ENCODE measurements at regions not wholly inside any gene's neighbourhood (a gene's known extent, or its start where the extent isn't known, plus 50 kb on each side); places are given as distances from the start of the nearest gene placed in this dataset.
"Not testable (repeated sequence)": the region's sequence is repeated elsewhere in the genome, so short reads cannot be mapped to it uniquely, and the experiment has no call there.

GRCh38 chr2:130264046-130264445, 65.8 kb upstream of the TUBA3E start:
- Mint-ChIP-seq H3K36me3 (no peaks in the 10 kb centered on the region), H3K4me3 (no peak overlapping the region), H3K9me3 (peaks cover 0 to 4% (median 0%) of the 10 kb centered on the region in 9 donors), H3K27me3 (peaks cover 2 to 30% (median 15%) of the 10 kb centered on the region in 5 donors), H3K4me1 (no peaks in the 10 kb centered on the region), H3K27ac (no peak overlapping the region)
- POLR2A ChIA-PET = no interaction called here
- DNase-seq = no peak
- no peak for ATAC-seq

GRCh38 chr2:130263606-130264005, 65.4 kb upstream of the TUBA3E start:
- Mint-ChIP-seq H3K36me3 (no peaks in the 10 kb centered on the region), H3K27me3 (peaks cover 2 to 34% (median 19%) of the 10 kb centered on the region in 5 donors), H3K27ac (no peak overlapping the region), H3K9me3 (peaks cover 0 to 4% (median 0%) of the 10 kb centered on the region in 9 donors), H3K4me1 (no peaks in the 10 kb centered on the region), H3K4me3 (no peak overlapping the region)
- DNase-seq (no peak), ATAC-seq (no peak)
- POLR2A ChIA-PET = no interaction called here

GRCh38 chr2:130261970-130262760, 63.9 kb upstream of the TUBA3E start:
- no peak overlapping the region for H3K4me3 Mint-ChIP-seq
- DNase-seq = no peak

GRCh38 chr2:130261099-130261498, 62.9 kb upstream of the TUBA3E start:
- ATAC-seq (no peak), DNase-seq (no peak)
- H3K36me3 Mint-ChIP-seq = no peaks in the 10 kb centered on the region
- H3K9me3 Mint-ChIP-seq = no peaks in the 10 kb centered on the region
- H3K27me3 Mint-ChIP-seq = peaks cover 6 to 25% (median 13%) of the 10 kb centered on the region in 5 donors
- H3K4me3 Mint-ChIP-seq = no peak overlapping the region
- POLR2A ChIA-PET = no interaction called here
- no peaks in the 10 kb centered on the region for H3K4me1 Mint-ChIP-seq
- no peak overlapping the region for H3K27ac Mint-ChIP-seq

More at GRCh38 chr2:130261970-130262760, 63.9 kb upstream of the TUBA3E start:
- ATAC-seq = no peak
- H3K36me3 Mint-ChIP-seq = no peaks in the 10 kb centered on the region
- peaks cover 0 to 2% (median 0%) of the 10 kb centered on the region in 9 donors for H3K9me3 Mint-ChIP-seq
- H3K27ac Mint-ChIP-seq = no peak overlapping the region
- H3K27me3 Mint-ChIP-seq = peaks cover 6 to 31% (median 15%) of the 10 kb centered on the region in 5 donors
- H3K4me1 Mint-ChIP-seq = no peaks in the 10 kb centered on the region
- POLR2A ChIA-PET = no interaction called here

- DNase-seq (no peak), ATAC-seq (no peak)
- Mint-ChIP-seq H3K9me3 (no peaks in the 10 kb centered on the region), H3K4me1 (no peaks in the 10 kb centered on the region), H3K36me3 (no peaks in the 10 kb centered on the region), H3K4me3 (no peak overlapping the region), H3K27ac (peak overlapping the region in 1 of 10 donors; percentile 30), H3K27me3 (peaks cover 12 to 25% (median 19%) of the 10 kb centered on the region in 5 donors)
- POLR2A ChIA-PET = no interaction called here
Measured at GRCh38 chr2:130259594-130259993, 61.4 kb upstream of the TUBA3E start.

GRCh38 chr2:130258356-130258755, 60.1 kb upstream of the TUBA3E start:
- DNase-seq = no peak
- no peaks in the 10 kb centered on the region for H3K9me3 Mint-ChIP-seq
- H3K27ac Mint-ChIP-seq = no peak overlapping the region
- H3K4me1 Mint-ChIP-seq = no peaks in the 10 kb centered on the region
- H3K27me3 Mint-ChIP-seq = peaks cover 12 to 25% (median 21%) of the 10 kb centered on the region in 5 donors
- H3K4me3 Mint-ChIP-seq = no peak overlapping the region
- no peak for ATAC-seq
- no peaks in the 10 kb centered on the region for H3K36me3 Mint-ChIP-seq
- POLR2A ChIA-PET = no interaction called here

- ATAC-seq = no peak
- POLR2A ChIA-PET = no interaction called here
- Mint-ChIP-seq H3K27me3 (peaks cover 18 to 44% (median 40%) of the 10 kb centered on the region in 5 donors), H3K4me1 (peaks cover 0 to 2% (median 0%) of the 10 kb centered on the region in 4 donors), H3K4me3 (no peak overlapping the region), H3K27ac (no peak overlapping the region), H3K36me3 (no peaks in the 10 kb centered on the region), H3K9me3 (no peaks in the 10 kb centered on the region)
- no peak for DNase-seq
Measured at GRCh38 chr2:130252880-130253645, 54.8 kb upstream of the TUBA3E start.

GRCh38 chr2:130251873-130252620, 53.8 kb upstream of the TUBA3E start:
- no peak for ATAC-seq
- Mint-ChIP-seq H3K27me3 (peaks cover 13 to 49% (median 40%) of the 10 kb centered on the region in 5 donors), H3K36me3 (no peaks in the 10 kb centered on the region), H3K9me3 (no peaks in the 10 kb centered on the region), H3K4me3 (no peak overlapping the region), H3K4me1 (peaks cover 0 to 2% (median 0%) of the 10 kb centered on the region in 4 donors), H3K27ac (no peak overlapping the region)
- POLR2A ChIA-PET = no interaction called here
- no peak for DNase-seq

GRCh38 chr2:130251535-130251872, 53.3 kb upstream of the TUBA3E start:
- H3K27ac Mint-ChIP-seq = peak overlapping the region in 1 of 10 donors; percentile 24
- no peak for ATAC-seq
- H3K4me1 Mint-ChIP-seq = peaks cover 0 to 2% (median 0%) of the 10 kb centered on the region in 4 donors
- H3K27me3 Mint-ChIP-seq = peaks cover 15 to 54% (median 45%) of the 10 kb centered on the region in 5 donors
- no peaks in the 10 kb centered on the region for H3K36me3 Mint-ChIP-seq
- POLR2A ChIA-PET = no interaction called here
- no peaks in the 10 kb centered on the region for H3K9me3 Mint-ChIP-seq
- DNase-seq = no peak
- H3K4me3 Mint-ChIP-seq = no peak overlapping the region

- POLR2A ChIA-PET = not testable (repeated sequence)
Measured at GRCh38 chr2:130248355-130248754, 50.1 kb upstream of the TUBA3E start.

More at GRCh38 chr2:130248355-130248754, 50.1 kb upstream of the TUBA3E start:
- not testable (repeated sequence) for H3K4me1 Mint-ChIP-seq, ATAC-seq, H3K36me3 Mint-ChIP-seq, DNase-seq, H3K4me3 Mint-ChIP-seq, H3K27ac Mint-ChIP-seq, H3K9me3 Mint-ChIP-seq
- peaks cover 12 to 68% (median 43%) of the 10 kb centered on the region in 5 donors for H3K27me3 Mint-ChIP-seq
